ENCODE measurements at regions not wholly inside any gene's neighbourhood (a gene's known extent, or its start where the extent isn't known, plus 50 kb on each side); places are given as distances from the start of the nearest gene placed in this dataset.

- no peak for ATAC-seq
- TF ChIP-seq CSRNP3 (CRISPR knock-in tag; IDR thresholded peaks at IDR 0.05) (no peak), TSHZ2 (CRISPR knock-in tag; IDR thresholded peaks at IDR 0.05) (no peak), ZNF565 (CRISPR knock-in tag; conservative IDR thresholded peaks at IDR 0.05; ENCODE audit: low read depth) (no peak), ZNF8 (CRISPR knock-in tag; IDR thresholded peaks at IDR 0.05) (no peak), ESRRG (CRISPR knock-in tag; IDR thresholded peaks at IDR 0.05) (no peak), TOX (CRISPR knock-in tag; IDR thresholded peaks at IDR 0.05; ENCODE audit: borderline replicate concordance) (no peak), RARB (CRISPR knock-in tag; IDR thresholded peaks at IDR 0.05) (no peak), CREB5 (CRISPR knock-in tag; IDR thresholded peaks at IDR 0.05; ENCODE audit: low read depth) (no peak), TCF4 (CRISPR knock-in tag; IDR thresholded peaks at IDR 0.05; ENCODE audit: borderline replicate concordance) (no peak), OSR1 (CRISPR knock-in tag; IDR thresholded peaks at IDR 0.05) (no peak), CSDC2 (CRISPR knock-in tag; IDR thresholded peaks at IDR 0.05) (no peak), ZNF70 (CRISPR knock-in tag; IDR thresholded peaks at IDR 0.05) (no peak), POU6F1 (CRISPR knock-in tag; IDR thresholded peaks at IDR 0.05; ENCODE audit: borderline replicate concordance, low read depth) (no peak), PPARA (CRISPR knock-in tag; IDR thresholded peaks at IDR 0.05; ENCODE audit: borderline replicate concordance) (no peak), ARNTL (CRISPR knock-in tag; IDR thresholded peaks at IDR 0.05; ENCODE audit: borderline replicate concordance, low read depth) (no peak), ZC3H10 (CRISPR knock-in tag; IDR thresholded peaks at IDR 0.05) (no peak), ISL1 (CRISPR knock-in tag; IDR thresholded peaks at IDR 0.05) (no peak), BACH2 (CRISPR knock-in tag; IDR thresholded peaks at IDR 0.05; ENCODE audit: borderline replicate concordance) (no peak)
Observed at GRCh38 chr7:41152179-41152678, 550.7 kb downstream of the INHBA start.

- TF ChIP-seq ZFP30 (CRISPR knock-in tag; IDR thresholded peaks at IDR 0.05) (no peak), POU6F1 (CRISPR knock-in tag; IDR thresholded peaks at IDR 0.05; ENCODE audit: borderline replicate concordance, low read depth) (no peak), BACH2 (CRISPR knock-in tag; IDR thresholded peaks at IDR 0.05; ENCODE audit: borderline replicate concordance) (no peak), GLIS3 (CRISPR knock-in tag; IDR thresholded peaks at IDR 0.05) (no peak), CREB5 (CRISPR knock-in tag; IDR thresholded peaks at IDR 0.05; ENCODE audit: low read depth) (no peak), RARB (CRISPR knock-in tag; IDR thresholded peaks at IDR 0.05) (no peak), OSR1 (CRISPR knock-in tag; IDR thresholded peaks at IDR 0.05) (no peak), ZNF565 (CRISPR knock-in tag; conservative IDR thresholded peaks at IDR 0.05; ENCODE audit: low read depth) (no peak)
- ATAC-seq, result no peak
Observed at GRCh38 chr7:41149576-41149975, 553.3 kb downstream of the INHBA start.

Measured in SK-N-SH treated with all-trans-retinoic acid at 6 μM for 48 hours (cell line).